ENCODE measurements at regions not wholly inside any gene's neighbourhood (a gene's known extent, or its start where the extent isn't known, plus 50 kb on each side); places are given as distances from the start of the nearest gene placed in this dataset.

DNA sequence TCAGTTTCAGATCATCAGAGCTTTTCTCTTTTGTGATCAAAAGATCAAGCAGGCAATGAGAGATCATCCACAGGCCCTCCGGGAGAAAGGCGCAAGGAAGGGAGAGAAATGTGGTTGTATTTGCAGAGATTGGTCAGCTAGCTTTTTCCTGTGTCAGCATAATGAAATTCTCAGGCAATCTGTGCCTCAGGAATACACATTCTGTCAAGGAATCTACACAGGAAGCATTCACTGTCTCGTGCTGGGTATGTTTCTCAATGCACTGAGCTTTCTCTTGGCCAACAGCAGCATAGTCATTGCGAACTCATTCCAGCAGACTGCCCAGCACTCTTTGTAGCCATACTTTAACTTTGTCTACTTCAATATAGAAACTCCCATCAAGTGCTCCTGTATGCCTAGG, 413.7 kb downstream of the PPP3CA start:
- Histone ChIP-seq H3K36me3 (ENCODE audit: low read depth, low read length) (no peaks in the 10 kb centered on the region), H3F3A (ENCODE audit: low read length, unreplicated experiment) (no peaks in the 10 kb centered on the region), H3K4me1 (ENCODE audit: insufficient read depth, low read length) (no peaks in the 10 kb centered on the region), H3K9ac (ENCODE audit: low read length) (no peak overlapping the region), H3K4me3 (ENCODE audit: low read length) (no peak overlapping the region), H3K27me3 (ENCODE audit: low read length) (no peaks in the 10 kb centered on the region), H4K20me1 (ENCODE audit: low read length) (no peaks in the 10 kb centered on the region), H3K4me2 (ENCODE audit: low read length) (no peak overlapping the region), H3K9me2 (replicated peaks; ENCODE audit: low read length) (no peaks in the 10 kb centered on the region), H3K9me3 (ENCODE audit: low read length) (no peaks in the 10 kb centered on the region), H2AFZ (ENCODE audit: low read length) (peak overlapping the region; percentile 7; the same call in 1 of the 2 replicates), H3K79me2 (ENCODE audit: low read length) (no peaks in the 10 kb centered on the region), H3K27ac (ENCODE audit: low read length) (no peak overlapping the region)
- POLR2A ChIA-PET (ENCODE audit: unreplicated experiment): no interaction called here
- ATAC-seq (no peak), DNase-seq (no peak)
- intact Hi-C loops (cut with micrococcal nuclease): no loop called here
- CTCF ChIA-PET: interaction anchor here (0.6 kb wide), 1 partner anchor 101 kb away, joined by 5 read pairs; no protein-coding TSS in a partner anchor
- BruUV-seq (replicated peaks): no TSS peak
- TF ChIP-seq EZH2 (IDR thresholded peaks at IDR 0.05; ENCODE audit: low read length, unreplicated experiment) (no peak), EZH2phosphoT487 (IDR thresholded peaks at IDR 0.05; ENCODE audit: borderline replicate concordance, low read length) (no peak)
- TF ChIP-seq, protein P1, sequence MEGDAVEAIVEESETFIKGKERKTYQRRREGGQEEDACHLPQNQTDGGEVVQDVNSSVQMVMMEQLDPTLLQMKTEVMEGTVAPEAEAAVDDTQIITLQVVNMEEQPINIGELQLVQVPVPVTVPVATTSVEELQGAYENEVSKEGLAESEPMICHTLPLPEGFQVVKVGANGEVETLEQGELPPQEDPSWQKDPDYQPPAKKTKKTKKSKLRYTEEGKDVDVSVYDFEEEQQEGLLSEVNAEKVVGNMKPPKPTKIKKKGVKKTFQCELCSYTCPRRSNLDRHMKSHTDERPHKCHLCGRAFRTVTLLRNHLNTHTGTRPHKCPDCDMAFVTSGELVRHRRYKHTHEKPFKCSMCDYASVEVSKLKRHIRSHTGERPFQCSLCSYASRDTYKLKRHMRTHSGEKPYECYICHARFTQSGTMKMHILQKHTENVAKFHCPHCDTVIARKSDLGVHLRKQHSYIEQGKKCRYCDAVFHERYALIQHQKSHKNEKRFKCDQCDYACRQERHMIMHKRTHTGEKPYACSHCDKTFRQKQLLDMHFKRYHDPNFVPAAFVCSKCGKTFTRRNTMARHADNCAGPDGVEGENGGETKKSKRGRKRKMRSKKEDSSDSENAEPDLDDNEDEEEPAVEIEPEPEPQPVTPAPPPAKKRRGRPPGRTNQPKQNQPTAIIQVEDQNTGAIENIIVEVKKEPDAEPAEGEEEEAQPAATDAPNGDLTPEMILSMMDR (conservative IDR thresholded peaks at IDR 0.05; ENCODE audit: low read depth, low read length): no peak

DNA sequence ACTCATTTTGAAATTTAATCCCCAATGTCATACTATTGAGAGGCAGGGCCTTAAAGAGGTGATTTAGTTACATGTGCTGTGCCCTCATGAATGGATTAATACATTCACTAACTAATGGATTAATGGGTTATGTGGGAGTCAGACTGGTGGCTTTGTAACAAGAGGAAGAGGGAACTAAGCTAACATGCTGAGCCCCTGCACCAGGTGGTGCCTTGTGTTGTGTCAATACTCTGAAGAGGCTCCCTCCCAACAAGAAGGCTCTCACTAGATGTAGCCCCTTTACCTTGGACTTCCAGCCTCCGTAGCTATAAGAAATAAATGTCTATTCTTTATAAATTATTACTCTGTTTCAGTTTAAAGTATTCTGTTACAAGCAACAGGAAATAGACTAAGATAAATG, 411.9 kb upstream of the EMCN start:
- Histone ChIP-seq H3K9me3 (ENCODE audit: low read length) (no peaks in the 10 kb centered on the region), H4K20me1 (ENCODE audit: low read length) (no peaks in the 10 kb centered on the region), H3K27me3 (ENCODE audit: low read length) (no peaks in the 10 kb centered on the region), H3K4me3 (ENCODE audit: low read length) (no peak overlapping the region), H2AFZ (ENCODE audit: low read length) (no peak overlapping the region), H3K9me2 (replicated peaks; ENCODE audit: low read length) (no peaks in the 10 kb centered on the region), H3K4me2 (ENCODE audit: low read length) (no peak overlapping the region), H3K36me3 (ENCODE audit: low read depth, low read length) (no peaks in the 10 kb centered on the region), H3F3A (ENCODE audit: low read length, unreplicated experiment) (no peaks in the 10 kb centered on the region), H3K4me1 (ENCODE audit: insufficient read depth, low read length) (no peaks in the 10 kb centered on the region), H3K27ac (ENCODE audit: low read length) (no peak overlapping the region), H3K79me2 (ENCODE audit: low read length) (no peaks in the 10 kb centered on the region), H3K9ac (ENCODE audit: low read length) (no peak overlapping the region)
- TF ChIP-seq, protein P1 (conservative IDR thresholded peaks at IDR 0.05; ENCODE audit: low read depth, low read length): no peak
- ATAC-seq: no peak
- CTCF ChIA-PET: no interaction called here
- intact Hi-C loops (cut with micrococcal nuclease): no loop called here
- no peak for DNase-seq
- BruUV-seq (replicated peaks): no TSS peak
- POLR2A ChIA-PET (ENCODE audit: unreplicated experiment): no interaction called here

DNA sequence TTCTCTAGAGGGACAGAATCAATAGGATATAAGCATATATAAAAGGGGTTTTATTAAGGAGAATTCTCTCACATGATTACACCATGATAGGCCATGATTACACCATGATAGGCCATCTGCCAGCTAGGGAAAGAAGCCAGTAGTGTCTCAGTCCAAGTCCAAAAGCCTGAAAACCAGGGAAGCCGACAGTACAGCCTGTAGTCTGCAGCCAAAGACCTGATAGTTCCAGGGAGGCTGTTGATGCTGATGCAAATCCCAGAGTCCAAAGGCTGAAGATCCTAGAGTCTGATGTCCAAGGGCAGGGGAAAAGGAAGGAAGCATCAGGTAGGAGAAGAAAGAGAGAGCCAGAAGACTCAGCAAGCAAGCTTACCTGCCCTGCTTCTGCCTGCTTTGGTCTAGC, 411.3 kb upstream of the EMCN start:
- no peaks in the 10 kb centered on the region for H3K4me1 ChIP-seq (ENCODE audit: insufficient read depth, low read length)
- TF ChIP-seq, protein P1 (conservative IDR thresholded peaks at IDR 0.05; ENCODE audit: low read depth, low read length): no peak
- TF ChIP-seq EZH2 (IDR thresholded peaks at IDR 0.05; ENCODE audit: low read length, unreplicated experiment) (no peak), EZH2phosphoT487 (IDR thresholded peaks at IDR 0.05; ENCODE audit: borderline replicate concordance, low read length) (no peak)
- intact Hi-C loops (cut with micrococcal nuclease): no loop called here
- ChIA-PET CTCF (no interaction called here), POLR2A (ENCODE audit: unreplicated experiment) (no interaction called here)
- no peaks in the 10 kb centered on the region for H3K9me3 ChIP-seq (ENCODE audit: low read length)
- no peak overlapping the region for H2AFZ ChIP-seq (ENCODE audit: low read length)
- no peak overlapping the region for H3K4me2 ChIP-seq (ENCODE audit: low read length)
- no peaks in the 10 kb centered on the region for H3K36me3 ChIP-seq (ENCODE audit: low read depth, low read length)
- no peaks in the 10 kb centered on the region for H3K79me2 ChIP-seq (ENCODE audit: low read length)
- no peaks in the 10 kb centered on the region for H3F3A ChIP-seq (ENCODE audit: low read length, unreplicated experiment)
- ATAC-seq (no peak), DNase-seq (no peak)
- no peaks in the 10 kb centered on the region for H3K9me2 ChIP-seq (replicated peaks; ENCODE audit: low read length)
- no peaks in the 10 kb centered on the region for H4K20me1 ChIP-seq (ENCODE audit: low read length)
- H3K27me3 ChIP-seq (ENCODE audit: low read length): no peaks in the 10 kb centered on the region
- H3K27ac ChIP-seq (ENCODE audit: low read length): no peak overlapping the region
- H3K4me3 ChIP-seq (ENCODE audit: low read length): no peak overlapping the region
- no TSS peak for BruUV-seq (replicated peaks)
- no peak overlapping the region for H3K9ac ChIP-seq (ENCODE audit: low read length)
